HG03439 (cell line): ENCODE measurements at regions not wholly inside any gene's neighbourhood (a gene's known extent, or its start where the extent isn't known, plus 50 kb on each side); places are given as distances from the start of the nearest gene placed in this dataset.

Experiments
- ATAC-seq: cut with Tn5 transposase; IDR thresholded peaks from one replicate; pipeline ENCODE4 v1.9.1; 2021; ENCODE audit warnings: mild to moderate bottlenecking, moderate library complexity; ENCODE audit not compliant: unreplicated experiment

GRCh38 chr16:73615071-73615940, 567.4 kb upstream of the ZFHX3 start:
- no peak for ATAC-seq

GRCh38 chr16:73614131-73614530, 566.2 kb upstream of the ZFHX3 start:
- no peak for ATAC-seq

- no peak for ATAC-seq
These were observed 562.8 kb upstream of the ZFHX3 start for GRCh38 chr16:73610605-73611156.

GRCh38 chr16:73610160-73610559, 562.2 kb upstream of the ZFHX3 start:
- no peak for ATAC-seq

- ATAC-seq = no peak
These were observed 561.0 kb upstream of the ZFHX3 start for GRCh38 chr16:73608911-73609310.

DNA sequence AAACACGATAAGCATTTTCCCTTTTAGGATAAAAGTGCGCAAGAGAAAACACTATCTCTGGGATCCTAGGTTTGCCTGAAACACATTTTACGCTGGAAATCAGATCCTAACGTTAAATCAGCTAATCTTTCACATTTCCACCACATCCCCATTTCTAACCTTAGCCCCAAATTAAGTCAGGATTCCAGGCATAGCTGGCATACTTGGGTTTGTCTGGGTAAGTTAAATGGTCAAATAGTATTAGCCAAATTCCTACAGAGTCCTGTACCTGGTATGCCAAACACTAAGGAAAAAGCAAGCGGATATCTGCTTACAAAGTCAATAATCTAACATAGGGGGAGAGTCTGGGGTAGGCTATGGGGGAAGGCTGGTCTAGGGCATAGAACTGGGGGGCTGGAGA, 557.4 kb upstream of the ZFHX3 start:
- no peak for ATAC-seq

- no peak for ATAC-seq
These were observed 554.0 kb upstream of the ZFHX3 start for GRCh38 chr16:73601911-73602310.

DNA sequence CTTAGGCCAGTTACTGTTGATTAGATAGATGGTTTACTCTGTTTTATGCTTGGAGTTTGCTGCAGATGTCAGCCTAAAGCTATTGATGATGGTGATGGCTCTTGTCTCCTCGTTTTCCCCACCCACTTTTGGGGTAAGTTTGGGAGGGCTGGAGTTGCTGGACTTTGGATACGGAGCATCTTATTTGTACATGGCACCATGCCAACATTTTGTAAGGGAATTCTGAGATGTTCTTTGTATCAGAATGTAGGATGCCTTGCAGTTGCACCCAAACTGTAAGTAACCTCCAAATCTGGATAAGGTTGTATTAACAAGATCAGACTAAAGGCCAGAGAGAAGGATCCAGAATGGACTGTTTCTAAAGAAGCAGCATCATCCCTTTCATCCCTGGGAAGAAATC, 551.9 kb upstream of the ZFHX3 start:
- ATAC-seq = no peak

DNA sequence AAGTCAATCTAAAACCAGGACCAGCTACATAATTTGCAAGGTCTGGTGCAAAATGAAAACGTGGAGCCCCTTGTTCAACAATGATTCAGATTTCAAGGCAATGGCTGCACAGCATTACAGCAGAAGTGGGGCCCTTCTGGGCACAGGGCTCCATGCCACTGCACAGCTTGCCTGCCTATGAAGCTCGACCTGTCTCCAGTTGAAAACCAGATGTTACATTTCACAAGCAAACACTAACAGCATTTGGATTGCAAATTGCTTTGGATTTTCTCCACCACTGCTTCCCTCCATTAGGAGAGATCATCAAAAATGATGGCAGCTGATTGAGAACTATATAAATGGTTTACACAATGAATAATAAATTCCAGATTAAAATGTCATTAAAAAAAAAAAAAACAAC, 551.4 kb upstream of the ZFHX3 start:
- ATAC-seq = no peak

GRCh38 chr16:73584157-73584556, 536.2 kb upstream of the ZFHX3 start:
- no peak for ATAC-seq

DNA sequence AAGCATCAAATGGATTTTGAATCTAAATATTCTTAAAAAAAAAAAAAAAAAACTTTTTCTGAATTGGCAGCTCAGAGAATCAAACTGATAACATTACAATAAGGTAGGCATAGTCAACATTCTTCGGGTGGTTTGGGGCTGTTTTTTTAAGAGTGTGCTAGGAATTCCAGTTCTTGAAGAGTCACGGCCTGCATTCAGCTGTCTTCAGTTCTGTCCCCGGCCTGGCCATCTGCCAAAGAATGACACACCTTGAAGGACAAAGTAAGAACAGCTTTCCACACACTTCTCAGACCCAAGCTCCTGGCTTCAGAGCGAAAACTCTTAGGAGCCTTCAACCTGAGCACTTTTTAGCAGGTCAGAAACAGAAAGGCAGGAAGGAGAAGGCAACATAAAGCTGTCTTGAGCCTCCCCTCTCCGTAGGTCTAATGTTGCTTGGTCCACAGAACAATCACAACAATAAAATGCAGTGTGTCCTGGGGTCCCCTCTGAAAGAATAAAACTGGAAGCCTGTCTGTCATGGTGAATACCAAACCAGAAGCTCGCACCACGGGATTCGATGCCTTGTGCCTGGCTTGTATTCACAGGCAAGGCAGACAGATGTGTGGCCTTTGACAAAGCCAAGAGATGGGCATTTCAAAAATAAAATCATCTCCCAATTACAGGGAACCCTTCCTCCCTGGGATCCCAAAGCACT, 524.4 kb upstream of the ZFHX3 start:
- no peak for ATAC-seq

DNA sequence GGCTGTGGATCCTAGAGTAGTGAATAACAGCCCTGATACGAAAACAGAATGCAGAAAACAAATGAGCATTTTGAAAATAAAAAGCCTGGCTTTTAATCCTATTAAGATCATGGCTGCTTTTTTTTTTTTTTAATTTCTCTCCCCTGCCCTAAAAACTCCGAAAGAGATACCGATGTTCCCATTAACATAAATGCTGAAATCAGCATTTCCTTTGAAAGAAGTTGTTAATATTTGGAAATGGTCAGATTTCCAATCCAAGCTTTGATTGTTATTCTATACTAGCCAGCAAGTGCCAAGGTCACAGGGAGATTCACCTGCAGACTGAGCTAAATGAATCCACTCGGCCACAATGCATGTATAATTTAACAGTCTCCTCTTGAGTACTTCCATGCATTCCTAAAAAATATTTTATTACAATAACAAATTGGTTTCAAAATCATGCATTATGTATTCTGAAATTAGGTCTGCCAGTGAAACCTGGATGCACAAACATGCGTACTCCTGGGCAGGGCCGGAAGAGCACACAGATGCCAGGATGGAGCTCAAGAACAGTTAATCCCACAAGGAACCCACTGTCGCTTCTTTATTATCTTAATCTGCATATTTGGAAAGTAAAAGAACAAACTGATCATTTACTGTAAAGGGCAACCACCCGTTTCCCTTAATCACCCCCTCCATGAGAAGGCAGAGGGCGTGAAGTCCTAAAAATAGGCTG, 521.5 kb upstream of the ZFHX3 start:
- no peak for ATAC-seq

DNA sequence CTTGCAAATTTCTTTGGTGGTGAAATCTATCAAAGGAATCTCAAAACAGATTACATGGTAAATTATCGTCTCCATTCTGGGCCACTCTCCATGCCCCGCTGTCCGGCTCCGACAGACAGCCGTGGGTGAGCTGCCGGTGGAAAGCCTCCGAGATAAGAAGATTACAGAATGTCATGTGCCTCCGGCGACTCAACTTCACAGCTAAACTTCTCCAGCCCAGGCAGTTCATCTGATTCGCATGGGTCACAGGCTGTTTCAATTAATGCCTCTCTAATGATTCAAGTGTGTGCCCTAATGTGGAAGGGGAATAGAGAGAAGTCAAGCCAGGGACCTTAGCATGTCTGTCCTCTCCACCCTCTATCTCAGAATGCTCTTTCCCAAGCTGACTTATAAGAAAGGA, 520.8 kb upstream of the ZFHX3 start:
- no peak for ATAC-seq

DNA sequence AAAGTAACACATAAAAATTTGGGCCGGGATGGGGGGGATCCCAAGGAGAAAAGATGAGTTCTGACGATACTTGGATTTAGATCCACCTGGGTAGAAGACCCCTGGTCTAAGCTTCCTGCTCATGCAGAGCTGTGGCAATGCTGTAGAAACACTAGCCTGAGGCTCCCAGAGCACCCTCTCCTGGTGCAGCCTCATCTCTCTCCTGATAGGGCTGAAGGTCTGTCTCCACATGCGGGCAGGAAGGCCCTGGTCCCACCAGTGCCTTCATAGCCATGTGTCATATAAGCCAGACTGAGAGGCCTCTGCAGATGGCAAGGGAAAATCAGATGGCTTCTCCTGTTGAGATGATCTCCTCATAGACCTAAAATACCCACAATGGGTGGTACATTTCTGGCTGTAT, 518.0 kb upstream of the ZFHX3 start:
- ATAC-seq = no peak

- ATAC-seq = no peak
These were observed 517.3 kb upstream of the ZFHX3 start for GRCh38 chr16:73565263-73565662.

DNA sequence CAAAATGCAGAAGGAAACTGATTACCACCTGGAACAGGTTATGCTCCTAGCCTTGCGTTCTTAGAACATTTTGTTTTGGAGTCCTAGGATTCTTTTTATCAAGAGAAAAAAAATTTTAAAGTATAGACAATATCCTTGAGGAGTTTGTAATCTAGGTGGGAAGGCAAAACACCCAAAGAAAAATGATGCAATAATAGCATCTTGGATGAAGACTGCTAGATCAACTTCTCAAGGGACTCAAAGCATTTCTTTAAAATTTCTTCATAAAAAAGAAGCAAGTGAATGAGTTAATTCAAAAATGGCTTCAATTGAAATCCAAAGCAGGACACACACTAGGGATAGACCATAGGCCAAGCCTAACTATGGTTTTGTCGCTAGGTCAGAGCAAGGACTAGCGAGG, 515.8 kb upstream of the ZFHX3 start:
- no peak for ATAC-seq

- ATAC-seq = no peak
These were observed 512.6 kb upstream of the ZFHX3 start for GRCh38 chr16:73560497-73560896.

DNA sequence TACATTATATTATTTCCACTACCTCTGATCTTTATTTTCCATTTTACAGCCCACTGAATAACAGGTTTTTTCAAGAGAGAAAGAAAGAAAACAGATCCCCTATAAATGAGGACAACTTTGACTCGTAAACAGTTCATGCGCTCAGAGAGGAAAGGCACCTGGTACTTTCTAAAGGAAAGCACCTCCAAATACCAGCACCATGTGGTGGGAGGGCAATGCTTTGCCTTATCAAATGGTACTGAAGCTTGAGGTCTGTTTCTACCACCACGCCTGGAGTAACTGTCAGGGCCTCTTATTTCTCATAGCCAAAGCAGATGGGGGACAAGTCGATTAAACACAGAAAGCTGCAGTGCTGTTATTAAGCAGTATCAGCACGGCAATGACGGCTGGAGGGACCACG, 510.3 kb upstream of the ZFHX3 start:
- ATAC-seq = no peak

DNA sequence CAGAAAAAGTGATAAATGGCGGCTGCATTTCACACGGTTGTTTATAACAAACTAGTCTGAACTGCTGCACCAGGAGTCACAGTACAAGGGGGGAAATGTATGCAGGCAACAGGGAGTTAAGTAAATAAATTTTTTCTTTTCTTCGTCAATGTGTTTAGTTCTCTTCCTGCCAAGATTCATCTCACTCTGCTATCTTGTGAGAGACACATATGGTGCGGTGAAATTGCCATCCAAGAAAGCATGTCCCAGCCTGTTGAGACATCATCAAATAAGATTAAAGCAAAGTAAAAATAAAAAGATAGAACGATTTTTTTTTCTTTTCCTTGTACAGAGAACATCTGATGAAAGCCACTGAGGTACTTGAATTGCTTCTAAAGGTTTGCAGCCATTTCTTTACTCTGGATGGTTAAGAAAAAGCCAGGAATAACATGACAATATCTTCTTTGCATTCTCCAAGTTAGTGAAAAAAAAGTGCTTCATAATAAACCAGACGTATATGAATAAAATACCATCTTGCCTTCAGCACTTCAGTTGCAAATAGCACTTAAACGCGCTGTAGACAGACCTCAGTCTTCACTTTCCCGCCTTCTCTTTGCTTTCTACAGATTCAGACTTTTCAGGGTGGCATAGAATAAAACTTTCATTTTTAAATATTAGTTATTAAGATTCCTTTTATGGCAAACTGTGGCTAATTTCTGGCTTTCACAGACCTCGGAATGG, 506.2 kb upstream of the ZFHX3 start:
- no peak for ATAC-seq

GRCh38 chr16:73549984-73550631, 502.2 kb upstream of the ZFHX3 start:
- no peak for ATAC-seq
